ENCODE measurements at regions not wholly inside any gene's neighbourhood (a gene's known extent, or its start where the extent isn't known, plus 50 kb on each side); places are given as distances from the start of the nearest gene placed in this dataset.
"Not testable (repeated sequence)": the region's sequence is repeated elsewhere in the genome, so short reads cannot be mapped to it uniquely, and the experiment has no call there.

DNA sequence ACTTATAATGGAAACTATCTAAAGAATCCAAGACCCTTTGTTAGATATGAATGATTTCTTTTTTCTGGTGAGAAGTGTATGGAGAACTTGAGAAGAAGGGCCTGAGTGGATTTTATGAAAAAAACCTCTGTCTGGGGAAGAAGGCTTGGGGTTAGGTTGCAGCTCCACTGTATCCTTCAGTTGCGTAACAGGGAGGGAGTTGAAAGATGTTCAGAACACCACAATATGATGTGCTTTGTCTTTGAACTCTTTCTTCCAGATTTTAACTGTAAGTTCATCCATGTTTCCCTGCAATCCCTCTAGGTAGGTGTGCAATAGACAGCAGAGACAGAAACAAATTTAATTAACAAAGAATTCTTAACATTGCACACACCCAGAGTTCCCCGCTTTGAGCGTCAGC, 125.8 kb upstream of the NFIA start:
- peaks cover 63% of the 10 kb centered on the region for H3K27me3 Mint-ChIP-seq
- no peak for DNase-seq
- no peaks in the 10 kb centered on the region for H3K9me3 ChIP-seq (ENCODE audit: control insufficient read depth, low read length, poor library complexity, severe bottlenecking)
- H3K36me3 Mint-ChIP-seq (ENCODE audit: low read depth) = no peaks in the 10 kb centered on the region
- H3K27ac Mint-ChIP-seq = no peak overlapping the region
- ATAC-seq = no peak
- no peaks in the 10 kb centered on the region for H3K4me1 Mint-ChIP-seq
- no peak overlapping the region for H3K4me3 Mint-ChIP-seq

DNA sequence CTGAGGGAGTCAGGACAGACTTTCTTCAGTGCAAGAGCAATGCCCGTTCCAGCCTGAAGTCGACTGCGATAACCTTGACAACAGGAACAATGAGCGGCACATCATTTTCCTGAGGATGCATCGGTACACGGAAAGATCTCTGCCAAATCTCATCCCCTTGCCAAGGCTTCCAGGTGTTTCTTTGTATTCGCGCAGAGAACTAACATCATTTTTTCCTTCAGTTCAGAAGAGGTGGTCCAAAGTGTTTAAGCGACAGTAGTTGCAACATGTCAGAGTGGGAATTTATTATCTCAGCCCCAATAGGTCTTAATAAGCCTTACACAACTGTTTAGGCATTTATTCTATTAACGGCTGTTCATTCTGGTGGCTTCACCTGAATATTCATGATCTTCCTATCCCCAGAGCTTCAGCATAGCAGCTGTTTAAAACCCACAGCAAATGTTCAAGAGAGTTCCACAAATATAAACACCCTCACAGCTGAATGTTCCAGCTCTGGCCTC, 129.7 kb upstream of the NFIA start:
- Mint-ChIP-seq H3K36me3 (ENCODE audit: low read depth) (no peaks in the 10 kb centered on the region), H3K27ac (no peak overlapping the region), H3K27me3 (peaks cover 79% of the 10 kb centered on the region), H3K4me3 (no peak overlapping the region), H3K4me1 (no peaks in the 10 kb centered on the region)
- H3K9me3 ChIP-seq (ENCODE audit: control insufficient read depth, low read length, poor library complexity, severe bottlenecking) = no peaks in the 10 kb centered on the region
- DNase-seq (no peak), ATAC-seq (no peak)

DNA sequence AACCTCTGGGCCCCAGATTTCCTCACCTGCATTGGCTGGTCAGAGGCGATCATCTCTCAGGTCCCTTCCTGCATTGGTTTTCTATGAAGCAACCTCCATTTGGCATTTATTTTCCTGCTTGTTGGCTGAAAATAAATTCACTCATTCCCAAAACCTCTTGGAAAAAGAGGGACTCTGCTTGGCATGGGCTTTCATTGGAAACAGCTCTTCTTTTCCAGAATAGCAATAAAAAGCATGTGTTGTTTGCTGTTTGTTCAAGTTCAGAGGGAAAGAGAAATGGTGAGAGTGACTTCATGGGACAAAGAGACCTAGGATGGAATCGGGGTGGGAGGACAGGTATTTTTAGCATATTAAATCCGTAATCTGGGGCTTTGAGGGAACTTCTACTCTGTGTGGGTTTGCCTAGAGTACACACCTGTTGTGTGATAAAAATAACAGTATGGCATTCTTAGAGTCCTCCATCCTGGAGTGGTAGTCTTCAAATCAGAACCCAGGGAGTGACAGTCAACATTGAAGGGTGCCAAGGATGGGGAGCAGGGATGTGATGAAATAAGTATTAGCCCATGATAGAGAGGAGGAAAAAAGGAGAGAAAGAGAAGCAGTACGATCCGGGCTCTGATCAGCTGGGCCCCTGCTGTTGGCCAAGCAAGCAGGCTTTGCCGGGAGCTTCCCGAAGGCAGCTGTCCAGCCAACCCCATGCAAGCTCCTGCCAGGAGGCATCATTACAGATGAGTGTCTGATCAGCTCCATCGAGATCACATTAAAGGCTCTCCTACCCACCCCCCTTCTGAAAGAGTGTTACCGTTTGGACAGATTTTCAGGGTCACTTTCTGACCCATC, 131.9 kb upstream of the NFIA start:
- no peaks in the 10 kb centered on the region for H3K9me3 ChIP-seq (ENCODE audit: control insufficient read depth, low read length, poor library complexity, severe bottlenecking)
- ATAC-seq = no peak
- no peak for DNase-seq
- no peaks in the 10 kb centered on the region for H3K36me3 Mint-ChIP-seq (ENCODE audit: low read depth)
- H3K27ac Mint-ChIP-seq = no peak overlapping the region
- no peak overlapping the region for H3K4me3 Mint-ChIP-seq
- H3K27me3 Mint-ChIP-seq = peaks cover 84% of the 10 kb centered on the region
- no peaks in the 10 kb centered on the region for H3K4me1 Mint-ChIP-seq

DNA sequence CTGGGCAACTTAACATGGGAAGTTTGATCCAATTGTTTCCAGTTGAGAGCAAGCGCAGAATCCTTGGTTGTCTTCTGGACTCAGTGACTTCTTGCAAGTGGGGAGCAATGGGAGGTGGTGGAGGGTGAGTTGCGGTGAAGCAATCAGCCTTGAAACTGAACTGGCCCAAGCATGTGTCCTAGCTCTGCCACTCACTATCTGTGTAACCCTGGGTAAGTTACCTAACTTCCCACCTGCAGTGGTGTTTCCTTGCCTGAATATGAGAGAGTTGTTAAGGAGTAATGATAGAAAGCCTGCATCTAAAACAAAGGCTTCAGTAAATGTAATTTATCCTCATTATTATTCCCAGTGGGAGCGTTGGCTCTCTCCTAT, 132.5 kb upstream of the NFIA start:
- DNase-seq = no peak
- no peaks in the 10 kb centered on the region for H3K9me3 ChIP-seq (ENCODE audit: control insufficient read depth, low read length, poor library complexity, severe bottlenecking)
- H3K27me3 Mint-ChIP-seq = peaks cover 84% of the 10 kb centered on the region
- H3K4me1 Mint-ChIP-seq = no peaks in the 10 kb centered on the region
- ATAC-seq = no peak
- no peak overlapping the region for H3K4me3 Mint-ChIP-seq
- no peaks in the 10 kb centered on the region for H3K36me3 Mint-ChIP-seq (ENCODE audit: low read depth)
- no peak overlapping the region for H3K27ac Mint-ChIP-seq

DNA sequence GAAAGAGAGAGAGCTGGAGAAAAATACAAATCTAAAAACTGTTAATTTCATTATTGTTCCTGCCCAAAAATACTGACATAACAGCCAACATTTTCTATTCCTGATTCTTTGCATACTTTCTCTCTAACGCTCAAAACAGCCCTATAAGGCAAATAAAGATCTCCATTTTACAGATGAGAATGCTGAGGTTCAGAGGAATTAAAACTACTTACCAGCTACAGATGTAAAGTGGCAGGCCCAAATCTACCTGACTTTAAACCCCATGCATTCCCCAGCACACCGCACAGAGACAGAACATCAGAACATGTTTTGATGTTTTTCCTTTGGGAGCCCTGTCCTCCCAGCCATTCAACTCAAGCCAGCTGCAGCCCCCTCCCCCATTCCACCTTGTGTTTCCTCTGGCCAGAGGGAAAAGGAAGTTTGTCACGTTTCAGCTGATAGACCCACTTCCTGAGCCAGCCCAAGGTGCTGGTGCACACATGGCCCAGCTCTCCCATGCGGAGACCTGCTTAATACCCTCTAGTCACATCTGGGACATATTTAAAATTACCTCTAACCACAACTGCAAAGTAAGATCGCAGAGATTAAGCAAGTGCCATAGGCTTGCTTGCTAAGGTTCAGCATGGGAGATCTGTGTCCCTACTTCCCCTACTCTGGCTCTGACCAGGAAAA, 133.1 kb upstream of the NFIA start:
- Mint-ChIP-seq H3K36me3 (ENCODE audit: low read depth) (no peaks in the 10 kb centered on the region), H3K4me3 (no peak overlapping the region), H3K4me1 (no peaks in the 10 kb centered on the region), H3K27ac (no peak overlapping the region), H3K27me3 (peaks cover 83% of the 10 kb centered on the region)
- DNase-seq (no peak), ATAC-seq (no peak)
- H3K9me3 ChIP-seq (ENCODE audit: control insufficient read depth, low read length, poor library complexity, severe bottlenecking) = no peaks in the 10 kb centered on the region

DNA sequence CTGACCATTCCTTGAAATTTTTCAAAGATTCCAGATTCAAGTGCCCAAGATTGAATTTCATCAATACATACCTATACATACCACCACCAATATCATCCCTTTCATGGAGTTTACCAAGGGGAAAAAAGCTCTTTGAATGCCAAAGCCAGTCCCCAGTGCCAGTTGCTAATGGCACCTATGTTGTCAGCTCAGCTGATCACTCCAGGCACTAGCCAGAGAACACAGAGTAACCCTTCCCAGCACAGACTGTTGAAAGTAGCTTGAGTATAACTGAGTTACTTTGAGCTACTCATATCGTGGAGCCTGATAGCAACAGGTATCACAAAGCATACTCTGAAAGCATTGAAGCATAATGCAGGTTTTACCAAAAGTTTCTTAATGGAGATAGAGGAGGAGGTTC, 133.9 kb upstream of the NFIA start:
- Mint-ChIP-seq H3K4me1 (no peaks in the 10 kb centered on the region), H3K27me3 (peaks cover 83% of the 10 kb centered on the region), H3K27ac (no peak overlapping the region), H3K36me3 (ENCODE audit: low read depth) (no peaks in the 10 kb centered on the region), H3K4me3 (no peak overlapping the region)
- H3K9me3 ChIP-seq (ENCODE audit: control insufficient read depth, low read length, poor library complexity, severe bottlenecking) = no peaks in the 10 kb centered on the region
- DNase-seq (no peak), ATAC-seq (no peak)

DNA sequence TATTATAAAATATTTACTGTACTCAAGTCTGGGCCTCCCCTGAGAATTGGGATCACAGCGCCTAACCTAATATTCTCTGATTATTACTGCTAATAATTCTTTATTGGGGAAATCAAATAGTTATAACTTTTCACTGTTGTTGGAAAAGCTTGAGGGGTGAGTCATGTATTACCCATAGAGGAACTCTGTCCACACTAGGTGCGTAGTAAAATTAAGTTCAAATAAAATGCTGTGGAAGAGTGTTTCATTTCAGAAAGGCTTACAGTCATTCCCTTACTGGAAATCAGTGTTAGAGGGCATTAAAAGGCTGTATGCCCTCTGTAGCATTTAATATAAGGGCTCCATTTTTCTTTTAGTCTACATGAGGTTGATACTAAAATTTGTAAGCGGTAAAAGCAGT, 135.0 kb upstream of the NFIA start:
- ATAC-seq (no peak), DNase-seq (no peak)
- Mint-ChIP-seq H3K27me3 (peaks cover 83% of the 10 kb centered on the region), H3K4me3 (no peak overlapping the region), H3K4me1 (no peaks in the 10 kb centered on the region), H3K27ac (no peak overlapping the region), H3K36me3 (ENCODE audit: low read depth) (no peaks in the 10 kb centered on the region)
- no peaks in the 10 kb centered on the region for H3K9me3 ChIP-seq (ENCODE audit: control insufficient read depth, low read length, poor library complexity, severe bottlenecking)

DNA sequence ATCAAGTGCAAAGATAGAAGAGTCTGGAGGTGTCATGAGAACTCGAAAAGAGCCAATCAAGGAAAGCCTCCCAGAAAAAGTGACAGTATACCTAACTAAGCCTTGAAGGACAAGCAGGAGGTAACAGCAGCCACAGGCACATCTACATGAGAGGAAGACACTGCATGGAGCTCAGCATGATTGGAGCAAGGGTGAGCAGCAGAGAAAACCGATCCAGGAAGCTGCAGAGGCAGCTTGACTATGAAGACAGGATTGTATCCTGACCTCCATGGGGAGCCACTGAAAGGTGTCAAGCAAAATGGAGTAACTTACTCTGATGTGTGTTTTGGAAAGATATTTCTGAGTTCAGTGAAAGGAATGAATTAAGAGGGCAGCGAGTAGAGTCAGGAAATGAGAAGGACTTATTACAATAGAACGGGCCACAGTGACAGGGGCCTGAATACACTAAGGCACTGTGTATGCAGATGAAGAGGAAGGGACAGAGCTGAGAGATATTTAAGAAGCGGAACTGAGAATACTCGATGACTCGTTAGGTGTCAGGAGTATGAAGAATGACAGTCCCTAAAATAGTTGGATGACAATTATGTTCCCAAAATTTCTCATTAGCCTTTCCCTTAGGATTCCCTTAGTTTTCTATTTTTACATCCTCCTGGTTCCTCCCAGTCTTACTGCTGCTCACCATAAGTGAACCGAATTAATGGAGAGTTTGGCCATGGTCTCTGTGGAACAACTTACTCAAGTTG, 139.3 kb upstream of the NFIA start:
- H3K4me1 Mint-ChIP-seq = no peaks in the 10 kb centered on the region
- H3K36me3 Mint-ChIP-seq (ENCODE audit: low read depth) = no peaks in the 10 kb centered on the region
- no peaks in the 10 kb centered on the region for H3K9me3 ChIP-seq (ENCODE audit: control insufficient read depth, low read length, poor library complexity, severe bottlenecking)
- no peak for DNase-seq
- no peak overlapping the region for H3K27ac Mint-ChIP-seq
- no peak overlapping the region for H3K4me3 Mint-ChIP-seq
- peaks cover 76% of the 10 kb centered on the region for H3K27me3 Mint-ChIP-seq
- no peak for ATAC-seq

DNA sequence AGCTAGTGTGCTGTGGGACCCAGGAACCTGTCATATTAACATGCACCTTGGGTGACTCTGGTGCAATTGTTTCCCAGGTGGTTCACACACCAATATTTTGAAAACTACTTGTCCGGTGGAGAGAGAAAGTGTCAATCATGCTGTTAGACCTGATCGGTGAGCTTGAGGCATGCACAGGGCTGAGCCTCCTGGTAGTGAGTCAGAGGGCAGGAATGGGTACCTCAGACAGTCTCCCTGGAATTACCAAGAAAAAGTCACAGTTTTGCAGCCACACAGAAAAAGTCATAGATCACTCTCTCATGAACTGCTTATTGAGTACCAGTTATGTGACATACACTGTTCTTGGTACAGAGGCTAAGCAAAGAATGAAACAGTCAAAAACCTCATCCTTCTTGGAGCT, 140.1 kb upstream of the NFIA start:
- Mint-ChIP-seq H3K36me3 (ENCODE audit: low read depth) (no peaks in the 10 kb centered on the region), H3K4me3 (no peak overlapping the region), H3K27me3 (peaks cover 76% of the 10 kb centered on the region), H3K27ac (no peak overlapping the region), H3K4me1 (no peaks in the 10 kb centered on the region)
- no peak for ATAC-seq
- DNase-seq = no peak
- H3K9me3 ChIP-seq (ENCODE audit: control insufficient read depth, low read length, poor library complexity, severe bottlenecking) = no peaks in the 10 kb centered on the region

DNA sequence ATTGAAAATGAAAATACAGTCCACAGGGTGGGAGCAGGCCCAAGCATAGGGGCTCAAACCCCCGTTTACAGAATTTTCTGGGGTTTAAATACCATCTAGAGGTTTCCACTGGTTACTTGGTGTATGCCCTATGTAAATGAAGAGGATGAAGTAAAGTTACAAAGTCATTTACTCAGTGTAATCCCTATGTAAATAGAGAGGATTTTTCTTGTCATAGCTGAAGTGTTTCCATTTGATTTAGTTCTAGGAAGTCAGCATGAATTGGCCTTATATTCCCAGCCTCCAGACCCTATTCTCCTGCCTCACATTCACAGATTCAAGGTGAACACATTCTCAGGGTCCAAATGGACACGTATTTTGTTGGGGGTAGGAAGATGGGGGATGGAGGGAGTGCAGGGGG, 141.7 kb upstream of the NFIA start:
- not testable (repeated sequence) for H3K9me3 ChIP-seq (ENCODE audit: control insufficient read depth, low read length, poor library complexity, severe bottlenecking); ATAC-seq; H3K4me3 Mint-ChIP-seq; H3K27ac Mint-ChIP-seq; H3K36me3 Mint-ChIP-seq (ENCODE audit: low read depth); H3K4me1 Mint-ChIP-seq; DNase-seq
- H3K27me3 Mint-ChIP-seq = peaks cover 71% of the 10 kb centered on the region

DNA sequence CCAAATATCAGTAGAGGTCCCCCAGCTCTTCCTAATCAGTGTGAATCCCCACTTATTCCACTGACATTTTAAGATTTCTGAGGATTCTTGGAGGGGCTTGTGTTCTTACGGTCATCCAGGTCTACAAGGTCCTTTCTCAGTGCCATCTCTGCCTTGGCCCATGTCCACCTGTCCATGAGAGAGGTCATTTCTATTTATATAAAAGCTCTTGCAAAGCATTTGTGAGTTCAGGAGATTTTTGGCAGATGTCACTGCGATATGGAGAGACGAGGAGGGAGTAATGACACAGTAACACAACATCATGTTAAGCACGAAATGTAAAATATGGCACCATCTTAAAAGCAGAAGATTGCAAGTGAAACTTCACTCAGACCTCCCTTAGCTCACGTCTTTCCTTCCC, 144.6 kb upstream of the NFIA start:
- H3K4me1 Mint-ChIP-seq = peaks cover 3% of the 10 kb centered on the region
- no peak overlapping the region for H3K27ac Mint-ChIP-seq
- H3K27me3 Mint-ChIP-seq = peaks cover 65% of the 10 kb centered on the region
- H3K4me3 Mint-ChIP-seq = no peak overlapping the region
- no peaks in the 10 kb centered on the region for H3K36me3 Mint-ChIP-seq (ENCODE audit: low read depth)
- no peaks in the 10 kb centered on the region for H3K9me3 ChIP-seq (ENCODE audit: control insufficient read depth, low read length, poor library complexity, severe bottlenecking)
- ATAC-seq (no peak), DNase-seq (no peak)

DNA sequence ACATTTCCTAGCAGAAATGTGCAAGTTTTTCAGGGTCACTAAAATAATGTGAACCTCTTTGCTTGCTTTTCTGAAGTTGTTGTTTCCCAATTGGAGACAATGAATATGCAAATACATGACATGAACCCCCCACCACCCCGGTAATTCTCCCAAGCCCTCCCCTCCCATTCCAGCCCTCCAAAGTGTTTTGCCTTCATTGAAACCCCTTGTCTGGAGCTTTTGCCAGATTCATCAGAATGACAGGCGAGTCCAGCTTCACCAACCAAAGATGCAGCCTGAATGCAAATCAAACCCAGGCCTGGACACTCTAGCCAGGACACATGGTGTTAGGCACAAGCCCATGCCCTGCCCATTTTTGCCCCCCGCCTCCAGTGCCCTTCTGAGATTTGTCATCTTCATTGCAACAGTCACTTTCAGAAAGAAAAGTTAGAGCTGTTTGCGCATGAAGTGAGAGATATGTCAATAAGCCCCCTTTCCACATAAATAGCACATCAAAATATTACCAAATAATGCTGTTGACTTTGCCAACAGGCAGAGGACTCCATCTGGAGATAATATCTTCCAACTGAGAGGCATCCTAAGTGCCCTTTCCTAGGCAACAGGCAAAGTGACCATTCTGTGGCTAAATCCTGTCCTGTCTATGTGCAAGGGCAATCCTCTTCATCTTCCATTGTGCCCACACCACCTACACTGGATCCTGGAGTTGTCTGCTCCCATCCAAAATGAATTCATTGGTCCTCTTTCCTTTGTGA, 145.6 kb upstream of the NFIA start:
- DNase-seq = no peak
- H3K4me3 Mint-ChIP-seq = no peak overlapping the region
- H3K36me3 Mint-ChIP-seq (ENCODE audit: low read depth) = peaks cover 2% of the 10 kb centered on the region
- peaks cover 58% of the 10 kb centered on the region for H3K27me3 Mint-ChIP-seq
- no peaks in the 10 kb centered on the region for H3K9me3 ChIP-seq (ENCODE audit: control insufficient read depth, low read length, poor library complexity, severe bottlenecking)
- ATAC-seq = no peak
- H3K27ac Mint-ChIP-seq = no peak overlapping the region
- peaks cover 3% of the 10 kb centered on the region for H3K4me1 Mint-ChIP-seq

DNA sequence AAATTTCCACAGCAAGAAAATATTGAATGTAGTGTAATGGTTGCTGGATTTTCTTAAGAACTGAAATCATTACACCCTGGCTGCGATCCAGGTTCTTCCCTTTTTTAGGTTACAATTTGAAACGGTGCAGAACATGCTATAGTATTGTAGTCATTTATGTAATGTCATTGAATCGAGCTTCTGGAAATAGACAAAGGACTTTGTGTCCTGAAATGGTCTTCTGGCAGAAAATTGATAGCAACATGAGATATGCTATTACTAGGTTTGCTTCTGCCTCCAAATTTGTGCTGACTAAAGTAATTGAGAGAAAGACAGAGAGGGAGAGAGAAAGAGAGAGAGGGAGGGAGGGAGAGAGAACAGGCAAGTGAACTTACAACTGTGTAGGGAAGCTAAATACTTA, 146.2 kb upstream of the NFIA start:
- H3K36me3 Mint-ChIP-seq (ENCODE audit: low read depth) = peaks cover 5% of the 10 kb centered on the region
- peaks cover 61% of the 10 kb centered on the region for H3K27me3 Mint-ChIP-seq
- ATAC-seq = no peak
- no peak overlapping the region for H3K27ac Mint-ChIP-seq
- no peak for DNase-seq
- H3K9me3 ChIP-seq (ENCODE audit: control insufficient read depth, low read length, poor library complexity, severe bottlenecking) = no peaks in the 10 kb centered on the region
- H3K4me3 Mint-ChIP-seq = no peak overlapping the region
- H3K4me1 Mint-ChIP-seq = peaks cover 3% of the 10 kb centered on the region

Data from T-helper 17 cell (primary cell).